GM12878 (cell line): ENCODE measurements at regions not wholly inside any gene's neighbourhood (a gene's known extent, or its start where the extent isn't known, plus 50 kb on each side); places are given as distances from the start of the nearest gene placed in this dataset.
"Not testable (repeated sequence)": the region's sequence is repeated elsewhere in the genome, so short reads cannot be mapped to it uniquely, and the experiment has no call there.

ENCODE experiments used
- ATAC-seq: fragments of 200-7000 bp; cut with Tn5 transposase; 3 replicates; pipeline ENCODE4 v1.9.1; 2020; ENCODE audit warnings: mild to moderate bottlenecking, moderate library complexity
- BruUV-seq: library from RNA; stranded (reverse); fragments of 400-500 nt; replicated peaks from 2 replicates; lab custom pipeline; 2021; lab: Mats Ljungman, UMichigan
- CTCF ChIA-PET: fragments of 300-600 bp; sonication (Branson Sonifier 250); formaldehyde crosslinking; extraction: SDS; loops from one replicate; lab custom pipeline; 2021; ENCODE audit warnings: inconsistent platforms; lab: Yijun Ruan, JAX
- POLR2A ChIA-PET: fragments of 350-600 bp; formaldehyde crosslinking; extraction: SDS; loops from one replicate; lab custom pipeline; 2021; ENCODE audit warnings: inconsistent platforms; lab: Charles Lee
- RAD21 ChIA-PET: fragments of 300-600 bp; sonication (Branson Sonifier 250); formaldehyde crosslinking; loops from one replicate; lab custom pipeline; 2023; ENCODE audit warnings: antibody characterized with exemption; ENCODE audit not compliant: unreplicated experiment; lab: Charles Lee
- SMC1A ChIA-PET: fragments of 300-600 bp; sonication (Branson Sonifier 250); formaldehyde crosslinking; loops from one replicate; lab custom pipeline; 2023; ENCODE audit not compliant: unreplicated experiment, uncharacterized antibody; lab: Charles Lee
- DNase-seq: peaks from one replicate; pipeline ENCODE4 v3.0.0-alpha.2; 2011; ENCODE audit warnings: low read depth, low spot score
- FAIRE-seq: peaks from 3 replicates; lab custom pipeline; 2011; peaks lifted over from hg19 to GRCh38; lab: Jason Lieb, UNC
- H2AFZ ChIP-seq: 2 replicates; pipeline ENCODE4 v1.6.0; 2011; ENCODE audit warnings: low read depth, low read length, control low read depth; ENCODE audit not compliant: control insufficient read depth
- H3K27ac ChIP-seq: 2 replicates; pipeline ENCODE4 v1.5.1; 2011; ENCODE audit warnings: control low read depth; ENCODE audit not compliant: control insufficient read depth, insufficient read depth
- H3K27me3 ChIP-seq, 2 experiments: replicated peaks in 1 of 2; 2 replicates each; pipeline versions ENCODE4 v1.6.0 to v1.6.1; 2011; ENCODE audit warnings: low read length in 1 of 2; ENCODE audit not compliant: control insufficient read depth in 2 of 2, insufficient read depth in 2 of 2
- H3K36me3 ChIP-seq, 2 experiments: 2 replicates each; pipeline ENCODE4 v1.5.1; 2011; ENCODE audit warnings: low read length in 1 of 2; ENCODE audit not compliant: control insufficient read depth in 2 of 2, insufficient read depth in 2 of 2
- H3K4me1 ChIP-seq: 2 replicates; pipeline ENCODE4 v1.6.1; 2011; ENCODE audit warnings: mild to moderate bottlenecking, low read length, moderate library complexity, mixed read lengths; ENCODE audit not compliant: control insufficient read depth, insufficient read depth
- H3K4me2 ChIP-seq: 2 replicates; pipeline ENCODE4 v1.6.0; 2011; ENCODE audit warnings: control low read depth; ENCODE audit not compliant: control insufficient read depth, insufficient read depth
- H3K4me3 ChIP-seq: fragments of 200-600 bp; sonication (generic); 2 replicates; pipeline ENCODE4 v1.5.1; 2016
- H3K79me2 ChIP-seq: 2 replicates; pipeline ENCODE4 v1.6.0; 2011; ENCODE audit warnings: low read length; ENCODE audit not compliant: control insufficient read depth, insufficient read depth
- H3K9ac ChIP-seq: 2 replicates; pipeline ENCODE4 v1.8.0; 2011; ENCODE audit warnings: low read length, control low read depth, mixed read lengths; ENCODE audit not compliant: control insufficient read depth, insufficient read depth
- H3K9me3 ChIP-seq: replicated peaks from 3 replicates; pipeline ENCODE4 v1.5.1; 2011; ENCODE audit warnings: mild to moderate bottlenecking, low read length; ENCODE audit not compliant: control insufficient read depth, insufficient read depth
- H4K20me1 ChIP-seq: 2 replicates; pipeline ENCODE4 v1.6.0; 2011; ENCODE audit not compliant: control insufficient read depth, insufficient read depth
- KAT2A ChIP-seq: conservative IDR thresholded peaks from 2 replicates; pipeline ENCODE4 v1.6.1; 2011; ENCODE audit warnings: low read depth, low read length; ENCODE audit not compliant: control insufficient read depth
- WGBS: methylation state at CpG from one replicate; pipeline ENCODE4 v1.1.6; 2016; ENCODE audit warnings: low lambda C conversion rate; ENCODE audit not compliant: insufficient replicate concordance, insufficient coverage; ENCODE audit errors: missing lambda C conversion rate; 5-methylcytosine and 5-hydroxymethylcytosine counted together
- in situ Hi-C: fragments of 300-500 bp; cut with MboI; formaldehyde crosslinking; loops from 9 replicates; pipeline ENCODE4 v1.14.3; 2018; ENCODE audit warnings: mixed read lengths
- intact Hi-C: fragments of 100-400 bp; cut with micrococcal nuclease; formaldehyde crosslinking; loops from one replicate; pipeline ENCODE4 v1.14.2; 2022; ENCODE audit not compliant: unreplicated experiment

- no peak for TF ChIP-seq KAT2A
Measured at GRCh38 chr9:107819772-107820565, 330.4 kb upstream of the KLF4 start (continued).

- H3K9ac ChIP-seq, RAD21 ChIA-PET, H3K9me3 ChIP-seq, H3K36me3 ChIP-seq, intact Hi-C loops, SMC1A ChIA-PET, FAIRE-seq, in situ Hi-C loops, BruUV-seq, H2AFZ ChIP-seq, ATAC-seq, H3K27ac ChIP-seq, H3K4me1 ChIP-seq, H3K4me2 ChIP-seq, POLR2A ChIA-PET, H3K27me3 ChIP-seq, CTCF ChIA-PET, H3K4me3 ChIP-seq, H4K20me1 ChIP-seq, H3K79me2 ChIP-seq, DNase-seq: not testable (repeated sequence)
- 28% methylated on average over 6 of the region's 6 CpGs for WGBS
Measured at GRCh38 chr9:107818503-107818829, 328.9 kb upstream of the KLF4 start.

- ATAC-seq, H3K27me3 ChIP-seq, DNase-seq, intact Hi-C loops, H3K4me2 ChIP-seq, FAIRE-seq, H3K9ac ChIP-seq, POLR2A ChIA-PET, H3K4me1 ChIP-seq, CTCF ChIA-PET, H2AFZ ChIP-seq, BruUV-seq, RAD21 ChIA-PET, H4K20me1 ChIP-seq, in situ Hi-C loops, H3K27ac ChIP-seq, H3K79me2 ChIP-seq, H3K36me3 ChIP-seq, H3K4me3 ChIP-seq, H3K9me3 ChIP-seq: not testable (repeated sequence)
- SMC1A ChIA-PET = interaction anchor here (1.5 kb wide), 1 partner anchor 59 kb away, joined by 5 read pairs; no protein-coding TSS in a partner anchor
- 68% methylated on average over 32 of the region's 55 CpGs for WGBS
Measured at GRCh38 chr9:107817595-107818502, 328.3 kb upstream of the KLF4 start.
